Endothelial cell of umbilical vein (primary cell): ENCODE measurements at regions not wholly inside any gene's neighbourhood (a gene's known extent, or its start where the extent isn't known, plus 50 kb on each side); places are given as distances from the start of the nearest gene placed in this dataset.

Experiments used
- BruUV-seq: library from RNA; stranded (reverse); fragments of 400-500 nt; replicated peaks from 2 replicates; lab custom pipeline; 2021; lab: Mats Ljungman, UMichigan
- CTCF ChIA-PET: fragments of 300-600, 350-600 bp; sonication (Branson Sonifier 250); formaldehyde crosslinking; loops from one replicate; lab custom pipeline; 2021; ENCODE audit warnings: antibody characterized with exemption, inconsistent platforms; lab: Charles Lee
- POLR2A ChIA-PET: fragments of 300-600, 350-600 bp; sonication (Branson Sonifier 250); formaldehyde crosslinking; loops from one replicate; lab custom pipeline; 2021; ENCODE audit warnings: antibody characterized with exemption, inconsistent platforms; lab: Charles Lee
- DNase-seq: peaks from one replicate; pipeline ENCODE4 v3.0.0-alpha.2; 2011; ENCODE audit warnings: low read depth, low spot score
- FAIRE-seq: peaks from 2 replicates; lab custom pipeline; 2011; peaks lifted over from hg19 to GRCh38; lab: Jason Lieb, UNC
- H2AFZ ChIP-seq: 2 replicates; pipeline ENCODE4 v1.6.0; 2012; ENCODE audit warnings: low read depth, low read length, control low read depth, inconsistent platforms
- H3K27ac ChIP-seq: 2 replicates; pipeline ENCODE4 v1.5.1; 2011; ENCODE audit warnings: low read depth, mild to moderate bottlenecking, control low read depth, low read length, moderate library complexity; ENCODE audit not compliant: insufficient read depth
- H3K27me3 ChIP-seq, 2 experiments: 2 replicates each; pipeline versions ENCODE4 v1.6.0 to v1.6.1; 2011; ENCODE audit warnings: low read length in 2 of 2, mixed read lengths in 1 of 2; ENCODE audit not compliant: control insufficient read depth in 2 of 2, insufficient read depth in 2 of 2
- H3K36me3 ChIP-seq, 2 experiments: 2 replicates in 1 of 2; 3 replicates in 1 of 2; pipeline ENCODE4 v1.5.1; 2011; ENCODE audit warnings: low read length in 2 of 2, mild to moderate bottlenecking in 1 of 2, moderate library complexity in 1 of 2; ENCODE audit not compliant: control insufficient read depth in 2 of 2, insufficient read depth in 2 of 2; ENCODE audit errors: extremely low read depth in 1 of 2
- H3K4me1 ChIP-seq: 3 replicates; pipeline ENCODE4 v1.5.1; 2011; ENCODE audit warnings: mild to moderate bottlenecking, low read length; ENCODE audit not compliant: control insufficient read depth, insufficient read depth; ENCODE audit errors: extremely low read depth
- H3K4me2 ChIP-seq: 2 replicates; pipeline ENCODE4 v1.6.1; 2011; ENCODE audit warnings: low read length, control low read depth, mixed read lengths; ENCODE audit not compliant: insufficient read depth
- H3K4me3 ChIP-seq, 3 experiments: fragments of 200-600 bp in 1 of 3; sonication (generic), shearing (Covaris generic) in 1 of 3; replicated peaks in 1 of 3; 2 replicates each; pipeline ENCODE4 v1.5.1; 2011 to 2016; ENCODE audit warnings: control low read depth in 3 of 3, low read length in 3 of 3, mild to moderate bottlenecking in 2 of 3, inconsistent platforms in 1 of 3, low read depth in 1 of 3, moderate library complexity in 1 of 3; ENCODE audit not compliant: insufficient read depth in 1 of 3
- H3K79me2 ChIP-seq: 2 replicates; pipeline ENCODE4 v1.6.0; 2012; ENCODE audit warnings: low read length, inconsistent platforms; ENCODE audit not compliant: control insufficient read depth, insufficient read depth
- H3K9ac ChIP-seq: replicated peaks from 2 replicates; pipeline ENCODE3; 2011; ENCODE audit warnings: low read length, control low read depth; ENCODE audit not compliant: insufficient read depth; ENCODE audit errors: extremely low read depth
- H3K9me1 ChIP-seq: replicated peaks from 3 replicates; pipeline ENCODE4 v1.6.0; 2011; ENCODE audit warnings: mild to moderate bottlenecking, low read length; ENCODE audit not compliant: control insufficient read depth, insufficient read depth; ENCODE audit errors: extremely low read depth
- H3K9me3 ChIP-seq: replicated peaks from 2 replicates; pipeline ENCODE4 v1.5.1; 2012; ENCODE audit warnings: low read length, inconsistent platforms; ENCODE audit not compliant: control insufficient read depth, insufficient read depth
- H4K20me1 ChIP-seq: replicated peaks from 2 replicates; pipeline ENCODE3; 2011; ENCODE audit warnings: mild to moderate bottlenecking, low read length; ENCODE audit not compliant: control insufficient read depth, insufficient read depth; ENCODE audit errors: extremely low read depth
- EZH2 ChIP-seq: IDR thresholded peaks from 2 replicates; pipeline ENCODE4 v1.6.1; 2012; ENCODE audit warnings: borderline replicate concordance, low read depth, mild to moderate bottlenecking, moderate library complexity, low read length, inconsistent platforms; ENCODE audit not compliant: severe bottlenecking
- FOS ChIP-seq: IDR thresholded peaks from 2 replicates; pipeline ENCODE4 v1.6.1; 2011; ENCODE audit warnings: mild to moderate bottlenecking, low read length, moderate library complexity, borderline replicate concordance; ENCODE audit not compliant: insufficient read depth
- GATA2 ChIP-seq: IDR thresholded peaks from 2 replicates; pipeline ENCODE4 v1.7.0; 2011; ENCODE audit warnings: low read depth, mild to moderate bottlenecking, moderate library complexity, mixed read lengths, low read length; ENCODE audit not compliant: insufficient read length, insufficient read depth
- JUN ChIP-seq: IDR thresholded peaks from 2 replicates; pipeline ENCODE4 v1.6.1; 2011; ENCODE audit warnings: borderline replicate concordance, low read depth; ENCODE audit not compliant: insufficient read length, insufficient read depth
- MYC ChIP-seq: IDR thresholded peaks from one replicate; pipeline ENCODE4 v1.6.1; 2011; ENCODE audit warnings: mild to moderate bottlenecking, low read depth, low read length
- POLR2A ChIP-seq: IDR thresholded peaks from 2 replicates; pipeline ENCODE4 v1.6.1; 2012; ENCODE audit warnings: low read depth, mild to moderate bottlenecking, control low read depth, low read length
- POLR2AphosphoS5 ChIP-seq: IDR thresholded peaks from 2 replicates; pipeline ENCODE4 v1.6.1; 2012; ENCODE audit warnings: low read depth, mild to moderate bottlenecking, control low read depth, low read length, moderate library complexity; ENCODE audit not compliant: insufficient read depth
- dilution Hi-C: fragments of 300-500 bp; cut with MboI; formaldehyde crosslinking; loops from one replicate; pipeline ENCODE4 v1.15.0; 2019; ENCODE audit warnings: low sequenced_read_pairs; ENCODE audit not compliant: extremely low pct_ligation_motif_present
- intact Hi-C: fragments of 100-400 bp; cut with micrococcal nuclease; formaldehyde crosslinking; loops from one replicate; pipeline ENCODE4 v1.10.0; 2022
- TF ChIP-seq, protein P1 (sequence below): IDR thresholded peaks from 2 replicates; pipeline ENCODE4 v1.6.1; 2011; ENCODE audit not compliant: insufficient read depth, insufficient read length
- TF ChIP-seq, protein P2 (sequence below), 2 donors: IDR thresholded peaks; 1 replicate in 1 of 2; 2 replicates in 1 of 2; pipeline ENCODE4 v1.5.1; 2011; ENCODE audit warnings: low read length in 2 of 2, mild to moderate bottlenecking in 2 of 2, moderate library complexity in 2 of 2, control low read depth in 1 of 2, inconsistent platforms in 1 of 2, low read depth in 1 of 2; ENCODE audit not compliant: insufficient read depth in 1 of 2; ENCODE audit errors: extremely low read depth in 1 of 2

DNA sequence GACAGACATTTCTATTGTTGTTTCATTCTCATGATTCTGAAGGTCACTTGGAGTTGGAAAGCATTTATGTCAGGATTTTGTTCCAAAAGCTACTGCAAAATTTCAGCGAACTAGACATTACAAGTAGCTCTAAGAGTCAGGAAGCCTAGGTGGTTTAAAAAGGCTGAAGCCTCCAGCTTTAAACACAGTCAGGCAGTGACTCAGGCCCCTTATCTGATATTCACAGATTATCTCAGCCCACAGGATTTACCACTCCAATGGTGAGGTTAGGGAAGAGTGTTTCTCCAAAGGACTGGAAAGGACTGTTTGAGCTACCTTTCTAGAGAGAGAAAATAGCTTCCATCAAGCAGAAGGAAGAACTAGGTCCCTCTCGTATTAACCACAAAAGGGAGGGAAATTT is 624.4 kb upstream of the C16orf82 start:
- no peak for FAIRE-seq
- dilution Hi-C loops = no loop called here

More for the DNA sequence above, 624.4 kb upstream of the C16orf82 start:
- TF ChIP-seq POLR2AphosphoS5 = no peak
- TF ChIP-seq JUN = no peak
- TF ChIP-seq FOS = no peak
- TF ChIP-seq, protein P1, sequence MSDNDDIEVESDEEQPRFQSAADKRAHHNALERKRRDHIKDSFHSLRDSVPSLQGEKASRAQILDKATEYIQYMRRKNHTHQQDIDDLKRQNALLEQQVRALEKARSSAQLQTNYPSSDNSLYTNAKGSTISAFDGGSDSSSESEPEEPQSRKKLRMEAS = no peak
- no peak for TF ChIP-seq GATA2
- no peak for TF ChIP-seq POLR2A
- TF ChIP-seq, protein P2, sequence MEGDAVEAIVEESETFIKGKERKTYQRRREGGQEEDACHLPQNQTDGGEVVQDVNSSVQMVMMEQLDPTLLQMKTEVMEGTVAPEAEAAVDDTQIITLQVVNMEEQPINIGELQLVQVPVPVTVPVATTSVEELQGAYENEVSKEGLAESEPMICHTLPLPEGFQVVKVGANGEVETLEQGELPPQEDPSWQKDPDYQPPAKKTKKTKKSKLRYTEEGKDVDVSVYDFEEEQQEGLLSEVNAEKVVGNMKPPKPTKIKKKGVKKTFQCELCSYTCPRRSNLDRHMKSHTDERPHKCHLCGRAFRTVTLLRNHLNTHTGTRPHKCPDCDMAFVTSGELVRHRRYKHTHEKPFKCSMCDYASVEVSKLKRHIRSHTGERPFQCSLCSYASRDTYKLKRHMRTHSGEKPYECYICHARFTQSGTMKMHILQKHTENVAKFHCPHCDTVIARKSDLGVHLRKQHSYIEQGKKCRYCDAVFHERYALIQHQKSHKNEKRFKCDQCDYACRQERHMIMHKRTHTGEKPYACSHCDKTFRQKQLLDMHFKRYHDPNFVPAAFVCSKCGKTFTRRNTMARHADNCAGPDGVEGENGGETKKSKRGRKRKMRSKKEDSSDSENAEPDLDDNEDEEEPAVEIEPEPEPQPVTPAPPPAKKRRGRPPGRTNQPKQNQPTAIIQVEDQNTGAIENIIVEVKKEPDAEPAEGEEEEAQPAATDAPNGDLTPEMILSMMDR (IDR thresholded peaks at IDR 0.05; ENCODE audit: extremely low read depth in 1 of 2, insufficient read depth in 1 of 2, low read depth in 1 of 2, low read length in 2 of 2) = no peak
- no peak for TF ChIP-seq EZH2
- no peak for TF ChIP-seq MYC
- Histone ChIP-seq H4K20me1 (no peaks in the 10 kb centered on the region), H3K9ac (no peak overlapping the region), H3K9me3 (no peaks in the 10 kb centered on the region), H3K4me2 (no peak overlapping the region), H3K79me2 (no peaks in the 10 kb centered on the region), H3K27ac (no peak overlapping the region), H3K4me3 (no peak overlapping the region), H3K4me1 (no peaks in the 10 kb centered on the region), H3K27me3 (no peaks in the 10 kb centered on the region), H3K9me1 (no peaks in the 10 kb centered on the region), H3K36me3 (no peaks in the 10 kb centered on the region), H2AFZ (no peak overlapping the region)
- intact Hi-C loops = no loop called here
- no peak for DNase-seq
- POLR2A ChIA-PET = no interaction called here
- CTCF ChIA-PET = interaction anchor here (1.3 kb wide), 1 partner anchor 11 kb away, joined by 3 read pairs; no protein-coding TSS in a partner anchor
- BruUV-seq = no TSS peak
